H1 (cell line): ENCODE measurements at regions not wholly inside any gene's neighbourhood (a gene's known extent, or its start where the extent isn't known, plus 50 kb on each side); places are given as distances from the start of the nearest gene placed in this dataset.

Source experiments
- CTCF ChIA-PET: fragments of 300-600 bp; sonication (Branson Sonifier 250); formaldehyde crosslinking; loops from one replicate; lab custom pipeline; 2021; ENCODE audit not compliant: partially characterized antibody; lab: Charles Lee
- POLR2A ChIA-PET: fragments of 300-600 bp; sonication (Branson Sonifier 250); formaldehyde crosslinking; loops from one replicate; lab custom pipeline; 2021; ENCODE audit warnings: inconsistent platforms; ENCODE audit not compliant: partially characterized antibody; lab: Charles Lee
- DNase-seq, 2 experiments: peaks; one replicate each; pipeline versions ENCODE4 v3.0.0 to v3.0.0-alpha.2; 2010 to 2022; ENCODE audit warnings: low spot score in 2 of 2, low read depth in 1 of 2, mixed read lengths in 1 of 2
- FAIRE-seq: peaks from 2 replicates; lab custom pipeline; 2011; peaks lifted over from hg19 to GRCh38; lab: Jason Lieb, UNC
- H2AFZ ChIP-seq: 2 replicates; pipeline ENCODE4 v1.8.1; 2012; ENCODE audit warnings: low read length, inconsistent platforms
- H2AK5ac ChIP-seq: 2 replicates; pipeline ENCODE4 v1.6.1; 2013; ENCODE audit warnings: low read depth, low read length
- H2BK120ac ChIP-seq: replicated peaks from 2 replicates; pipeline ENCODE3; 2013; ENCODE audit warnings: low read depth, low read length, inconsistent platforms
- H2BK12ac ChIP-seq: 2 replicates; pipeline ENCODE4 v1.6.1; 2013; ENCODE audit warnings: low read depth, low read length
- H2BK15ac ChIP-seq: 2 replicates; pipeline ENCODE4 v1.6.1; 2013; ENCODE audit warnings: low read length
- H2BK20ac ChIP-seq: 2 replicates; pipeline ENCODE4 v1.6.1; 2013; ENCODE audit warnings: low read length
- H2BK5ac ChIP-seq: 2 replicates; pipeline ENCODE4 v1.6.1; 2013; ENCODE audit warnings: low read depth, low read length
- H3K14ac ChIP-seq: 2 replicates; pipeline ENCODE4 v1.6.1; 2013; ENCODE audit warnings: inconsistent platforms; ENCODE audit not compliant: insufficient read length
- H3K18ac ChIP-seq: 2 replicates; pipeline ENCODE4 v1.6.1; 2013; ENCODE audit warnings: low read length; ENCODE audit errors: extremely low read depth
- H3K23ac ChIP-seq: 2 replicates; pipeline ENCODE4 v1.6.1; 2013; ENCODE audit warnings: inconsistent platforms; ENCODE audit not compliant: insufficient read length
- H3K23me2 ChIP-seq: 2 replicates; pipeline ENCODE4 v1.6.1; 2013; ENCODE audit warnings: low read depth, low read length
- H3K27ac ChIP-seq: 2 replicates; pipeline ENCODE4 v1.6.1; 2011; ENCODE audit warnings: low read depth, low read length, inconsistent platforms
- H3K27me3 ChIP-seq, 4 experiments: replicated peaks in 1 of 4; 1 replicate in 1 of 4; 2 replicates in 3 of 4; pipeline versions ENCODE4 v1.6.1 to v1.8.1; 2011 to 2013; ENCODE audit warnings: low read length in 3 of 4, mild to moderate bottlenecking in 3 of 4, inconsistent platforms in 2 of 4, mixed read lengths in 2 of 4, moderate library complexity in 1 of 4; ENCODE audit not compliant: control insufficient read depth in 3 of 4, insufficient read depth in 3 of 4; ENCODE audit errors: extremely low read depth in 1 of 4
- H3K36me3 ChIP-seq, 4 experiments: 2 replicates each; pipeline versions ENCODE4 v1.6.1 to v1.8.1; 2011 to 2013; ENCODE audit warnings: mild to moderate bottlenecking in 4 of 4, low read length in 3 of 4, moderate library complexity in 2 of 4, control low read depth in 1 of 4, inconsistent platforms in 1 of 4; ENCODE audit not compliant: insufficient read depth in 4 of 4, control insufficient read depth in 2 of 4
- H3K4ac ChIP-seq: replicated peaks from 2 replicates; pipeline ENCODE3; 2013; ENCODE audit warnings: low read length, low read depth, mixed read lengths, inconsistent platforms; ENCODE audit not compliant: insufficient read length
- H3K4me1 ChIP-seq, 4 experiments: replicated peaks in 1 of 4; 1 replicate in 1 of 4; 2 replicates in 3 of 4; pipeline versions ENCODE4 v1.6.1 to v1.8.1; 2011 to 2013; ENCODE audit warnings: low read length in 3 of 4, inconsistent platforms in 2 of 4, mixed read lengths in 1 of 4; ENCODE audit not compliant: insufficient read depth in 4 of 4, control insufficient read depth in 3 of 4
- H3K4me2 ChIP-seq, 2 experiments: 2 replicates each; pipeline versions ENCODE4 v1.6.1 to v1.8.1; 2011 to 2013; ENCODE audit warnings: low read depth in 2 of 2, low read length in 2 of 2, control low read depth in 1 of 2, inconsistent platforms in 1 of 2, mild to moderate bottlenecking in 1 of 2; ENCODE audit not compliant: insufficient read depth in 1 of 2
- H3K4me3 ChIP-seq, 4 experiments: fragments of 200-600, 300-600 bp in 1 of 4; sonication (generic), shearing (Covaris generic), sonication (Bioruptor Twin) in 1 of 4; 2 replicates each; pipeline versions ENCODE4 v1.5.1 to v1.8.1; 2011 to 2016; ENCODE audit warnings: low read length in 4 of 4, low read depth in 3 of 4, control low read depth in 2 of 4, inconsistent platforms in 2 of 4, mild to moderate bottlenecking in 2 of 4, mixed read lengths in 1 of 4, moderate library complexity in 1 of 4; ENCODE audit not compliant: insufficient read depth in 2 of 4; ENCODE audit errors: extremely low read depth in 1 of 4
- H3K56ac ChIP-seq: replicated peaks from 2 replicates; pipeline ENCODE3; 2013; ENCODE audit warnings: low read depth, mild to moderate bottlenecking, mixed read lengths, low read length, inconsistent platforms; ENCODE audit not compliant: insufficient read length
- H3K79me1 ChIP-seq: 2 replicates; pipeline ENCODE4 v1.6.1; 2013; ENCODE audit warnings: low read depth, low read length, control low read depth
- H3K79me2 ChIP-seq, 2 experiments: 2 replicates each; pipeline versions ENCODE4 v1.6.1 to v1.8.1; 2012 to 2013; ENCODE audit warnings: low read length in 2 of 2, mild to moderate bottlenecking in 2 of 2, inconsistent platforms in 1 of 2; ENCODE audit not compliant: insufficient read depth in 2 of 2, control insufficient read depth in 1 of 2
- H3K9ac ChIP-seq, 4 experiments: replicated peaks in 1 of 4; 1 replicate in 1 of 4; 2 replicates in 3 of 4; pipeline versions ENCODE4 v1.6.1 to v1.8.1; 2011 to 2013; ENCODE audit warnings: low read depth in 3 of 4, low read length in 3 of 4, control low read depth in 2 of 4, mild to moderate bottlenecking in 2 of 4, moderate library complexity in 2 of 4, inconsistent platforms in 1 of 4; ENCODE audit errors: extremely low read depth in 1 of 4
- H3K9me3 ChIP-seq, 2 experiments: 2 replicates each; pipeline versions ENCODE4 v1.6.1 to v1.8.1; 2012 to 2013; ENCODE audit warnings: mild to moderate bottlenecking in 2 of 2, moderate library complexity in 2 of 2, control low read depth in 1 of 2, inconsistent platforms in 1 of 2, low read depth in 1 of 2, low read length in 1 of 2, mixed read lengths in 1 of 2; ENCODE audit not compliant: insufficient read depth in 2 of 2
- H4K20me1 ChIP-seq, 2 experiments: replicated peaks in 1 of 2; 2 replicates each; pipeline versions ENCODE3 to v1.8.1; 2011 to 2013; ENCODE audit warnings: inconsistent platforms in 2 of 2, low read length in 2 of 2, mild to moderate bottlenecking in 1 of 2; ENCODE audit not compliant: insufficient read depth in 2 of 2, control insufficient read depth in 1 of 2
- H4K5ac ChIP-seq: 2 replicates; pipeline ENCODE4 v1.6.1; 2013; ENCODE audit warnings: low read length, low read depth, mixed read lengths, inconsistent platforms; ENCODE audit not compliant: insufficient read length
- H4K8ac ChIP-seq: 2 replicates; pipeline ENCODE4 v1.8.0; 2013; ENCODE audit warnings: mild to moderate bottlenecking, moderate library complexity, low read length, inconsistent platforms; ENCODE audit not compliant: insufficient read depth; ENCODE audit errors: extremely low read depth
- H4K91ac ChIP-seq: replicated peaks from 2 replicates; pipeline ENCODE3; 2013; ENCODE audit warnings: low read length, mixed read lengths, inconsistent platforms; ENCODE audit not compliant: insufficient read length
- BCL11A ChIP-seq, 2 experiments: IDR thresholded peaks; one replicate each; pipeline ENCODE4 v1.6.1; 2011; ENCODE audit warnings: low read depth in 2 of 2, low read length in 2 of 2, mild to moderate bottlenecking in 2 of 2
- BRCA1 ChIP-seq: IDR thresholded peaks from 2 replicates; pipeline ENCODE4 v1.6.1; 2012; ENCODE audit warnings: low read depth, low read length, improper control_type of control experiment
- MAX ChIP-seq: IDR thresholded peaks from 2 replicates; pipeline ENCODE4 v1.6.1; 2012; ENCODE audit warnings: inconsistent platforms
- NANOG ChIP-seq: IDR thresholded peaks from 2 replicates; pipeline ENCODE4 v1.6.1; 2011; ENCODE audit warnings: low read length, low read depth, mild to moderate bottlenecking, inconsistent platforms; ENCODE audit not compliant: insufficient read depth, poor library complexity, severe bottlenecking
- RAD21 ChIP-seq, 2 experiments: IDR thresholded peaks in 1 of 2; conservative IDR thresholded peaks in 1 of 2; 2 replicates each; pipeline ENCODE4 v1.6.1; 2011; ENCODE audit warnings: low read depth in 2 of 2, low read length in 2 of 2, improper control_type of control experiment in 1 of 2, inconsistent platforms in 1 of 2, mild to moderate bottlenecking in 1 of 2, moderate library complexity in 1 of 2
- RFX5 ChIP-seq: IDR thresholded peaks from 2 replicates; pipeline ENCODE4 v1.6.1; 2011; ENCODE audit warnings: low read depth, low read length, improper control_type of control experiment, borderline replicate concordance
- RNF2 ChIP-seq: fragments of 200-900, 300-1000 bp; sonication (generic); IDR thresholded peaks from 2 replicates; pipeline ENCODE4 v1.7.1; 2016; ENCODE audit warnings: borderline replicate concordance, low read depth, mild to moderate bottlenecking, antibody characterized with exemption, low read length; ENCODE audit not compliant: poor library complexity, severe bottlenecking; ENCODE audit errors: missing control alignments
- SIRT6 ChIP-seq: IDR thresholded peaks from one replicate; pipeline ENCODE4 v1.7.1; 2012; ENCODE audit warnings: low read length, inconsistent platforms
- TAF7 ChIP-seq: optimal IDR thresholded peaks from 2 replicates; pipeline ENCODE3; 2011; ENCODE audit warnings: low read depth, mild to moderate bottlenecking, inconsistent platforms, low read length, moderate library complexity, borderline replicate concordance
- TBP ChIP-seq: IDR thresholded peaks from 2 replicates; pipeline ENCODE4 v1.6.1; 2011; ENCODE audit warnings: low read depth, low read length, improper control_type of control experiment
- TCF12 ChIP-seq: IDR thresholded peaks from 2 replicates; pipeline ENCODE4 v1.6.1; 2011; ENCODE audit warnings: low read depth, mild to moderate bottlenecking, low read length
- ZNF274 ChIP-seq: IDR thresholded peaks from 2 replicates; pipeline ENCODE4 v1.7.0; 2012; ENCODE audit warnings: low read length, borderline replicate concordance; ENCODE audit errors: extremely low read depth
- WGBS, 2 experiments: shearing (Covaris generic) in 1 of 2; methylation state at CpG; one replicate each; pipeline versions ENCODE4 v1.1.6 to v1.1.7; 2013 to 2015; ENCODE audit warnings: low lambda C conversion rate in 2 of 2, mixed read lengths in 2 of 2, inconsistent platforms in 1 of 2, low coverage in 1 of 2, missing lambda C conversion rate in 1 of 2; ENCODE audit not compliant: insufficient replicate concordance in 2 of 2, insufficient coverage in 1 of 2, insufficient read length in 1 of 2; ENCODE audit errors: extremely low coverage in 1 of 2, missing lambda C conversion rate in 1 of 2; 5-methylcytosine and 5-hydroxymethylcytosine counted together
- TF ChIP-seq, protein P1 (sequence below): IDR thresholded peaks from 2 replicates; pipeline ENCODE4 v1.6.1; 2012; ENCODE audit warnings: inconsistent platforms

- H4K5ac ChIP-seq, result no peak overlapping the region
- H3K23ac ChIP-seq, result no peak overlapping the region
- H3K18ac ChIP-seq, result no peak overlapping the region
- H2BK20ac ChIP-seq, result no peak overlapping the region
- no peak overlapping the region for H2BK15ac ChIP-seq
- H3K79me1 ChIP-seq, result no peaks in the 10 kb centered on the region
- no peak overlapping the region for H3K27ac ChIP-seq
- no peaks in the 10 kb centered on the region for H3K79me2 ChIP-seq
- no peak overlapping the region for H3K4ac ChIP-seq
- no peaks in the 10 kb centered on the region for H3K23me2 ChIP-seq
- ChIA-PET CTCF (interaction anchor here (0.6 to 4.1 kb wide), 3 partner anchors 225 to 301 kb away, joined by 3 to 36 read pairs (median 4); no protein-coding TSS in a partner anchor), POLR2A (no interaction called here)
- no peak overlapping the region for H2AK5ac ChIP-seq
- no peaks in the 10 kb centered on the region for H3K4me1 ChIP-seq
- no peak overlapping the region for H2BK5ac ChIP-seq
- H2AFZ ChIP-seq, result no peak overlapping the region
- H4K8ac ChIP-seq, result no peak overlapping the region
- H2BK12ac ChIP-seq, result no peak overlapping the region
- no peak overlapping the region for H3K56ac ChIP-seq
- no peaks in the 10 kb centered on the region for H3K27me3 ChIP-seq
- no peak for DNase-seq
- H3K9me3 ChIP-seq, result no peaks in the 10 kb centered on the region
- H3K36me3 ChIP-seq, result no peaks in the 10 kb centered on the region
- no peak overlapping the region for H3K4me2 ChIP-seq
- FAIRE-seq, result no peak
- H3K9ac ChIP-seq, result no peak overlapping the region
- no peak overlapping the region for H3K4me3 ChIP-seq
- no peak overlapping the region for H3K14ac ChIP-seq
- no peaks in the 10 kb centered on the region for H4K20me1 ChIP-seq
- H2BK120ac ChIP-seq, result no peak overlapping the region
- no peak overlapping the region for H4K91ac ChIP-seq
- WGBS, 2 experiments, result 87% methylated on average over 4 of the region's 4 CpGs; no CpG with 5 or more reads in 1 of the 2 experiments
- TF ChIP-seq BCL11A (IDR thresholded peaks at IDR 0.05; ENCODE audit: low read depth in 2 of 2, low read length in 2 of 2) (no peak), NANOG (no peak), SIRT6 (no peak), RNF2 (no peak), TCF12 (no peak), BRCA1 (no peak), MAX (no peak), TBP (no peak), TAF7 (no peak), RFX5 (no peak), ZNF274 (no peak), RAD21 (IDR thresholded peaks at IDR 0.05 in 1 of 2, conservative IDR thresholded peaks at IDR 0.05 in 1 of 2; ENCODE audit: low read depth in 2 of 2, low read length in 2 of 2) (no peak)
- TF ChIP-seq, protein P1, sequence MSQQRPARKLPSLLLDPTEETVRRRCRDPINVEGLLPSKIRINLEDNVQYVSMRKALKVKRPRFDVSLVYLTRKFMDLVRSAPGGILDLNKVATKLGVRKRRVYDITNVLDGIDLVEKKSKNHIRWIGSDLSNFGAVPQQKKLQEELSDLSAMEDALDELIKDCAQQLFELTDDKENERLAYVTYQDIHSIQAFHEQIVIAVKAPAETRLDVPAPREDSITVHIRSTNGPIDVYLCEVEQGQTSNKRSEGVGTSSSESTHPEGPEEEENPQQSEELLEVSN, result no peak
Measured at GRCh38 chr13:46496086-46496485, 56.9 kb upstream of the LRCH1 start.
